Astrocyte (in vitro differentiated cells and primary cell): ENCODE measurements at regions not wholly inside any gene's neighbourhood (a gene's known extent, or its start where the extent isn't known, plus 50 kb on each side); places are given as distances from the start of the nearest gene placed in this dataset.

Experiments
- EZH2 ChIP-seq: IDR thresholded peaks from 2 replicates; pipeline ENCODE4 v1.6.1; 2012; ENCODE audit warnings: mild to moderate bottlenecking, low read length, inconsistent platforms; ENCODE audit not compliant: insufficient read depth
- TF ChIP-seq, protein P1 (sequence below): IDR thresholded peaks from 2 replicates; pipeline ENCODE4 v1.5.1; 2011; ENCODE audit warnings: low read depth, mild to moderate bottlenecking, inconsistent platforms, low read length, moderate library complexity; ENCODE audit not compliant: insufficient read depth

DNA sequence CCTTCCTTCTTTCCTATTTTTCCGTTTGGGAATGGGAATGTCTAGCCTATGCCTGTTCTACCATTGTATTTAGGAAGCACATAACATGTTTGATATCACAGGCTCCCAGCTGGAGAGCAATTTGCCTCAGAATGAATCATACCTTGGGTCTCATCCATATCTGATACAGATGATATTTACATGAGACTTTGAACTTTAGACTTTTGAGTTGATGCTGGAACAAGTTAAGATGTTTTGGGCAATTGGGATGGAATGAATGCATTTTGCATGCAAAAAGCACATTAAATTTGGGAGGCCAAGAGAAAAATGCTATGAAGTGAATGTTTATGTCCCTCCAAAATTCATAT lies 61.9 kb upstream of the BEGAIN start:
- TF ChIP-seq, protein P1, sequence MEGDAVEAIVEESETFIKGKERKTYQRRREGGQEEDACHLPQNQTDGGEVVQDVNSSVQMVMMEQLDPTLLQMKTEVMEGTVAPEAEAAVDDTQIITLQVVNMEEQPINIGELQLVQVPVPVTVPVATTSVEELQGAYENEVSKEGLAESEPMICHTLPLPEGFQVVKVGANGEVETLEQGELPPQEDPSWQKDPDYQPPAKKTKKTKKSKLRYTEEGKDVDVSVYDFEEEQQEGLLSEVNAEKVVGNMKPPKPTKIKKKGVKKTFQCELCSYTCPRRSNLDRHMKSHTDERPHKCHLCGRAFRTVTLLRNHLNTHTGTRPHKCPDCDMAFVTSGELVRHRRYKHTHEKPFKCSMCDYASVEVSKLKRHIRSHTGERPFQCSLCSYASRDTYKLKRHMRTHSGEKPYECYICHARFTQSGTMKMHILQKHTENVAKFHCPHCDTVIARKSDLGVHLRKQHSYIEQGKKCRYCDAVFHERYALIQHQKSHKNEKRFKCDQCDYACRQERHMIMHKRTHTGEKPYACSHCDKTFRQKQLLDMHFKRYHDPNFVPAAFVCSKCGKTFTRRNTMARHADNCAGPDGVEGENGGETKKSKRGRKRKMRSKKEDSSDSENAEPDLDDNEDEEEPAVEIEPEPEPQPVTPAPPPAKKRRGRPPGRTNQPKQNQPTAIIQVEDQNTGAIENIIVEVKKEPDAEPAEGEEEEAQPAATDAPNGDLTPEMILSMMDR: no peak
- no peak for TF ChIP-seq EZH2
